ENCODE measurements at regions not wholly inside any gene's neighbourhood (a gene's known extent, or its start where the extent isn't known, plus 50 kb on each side); places are given as distances from the start of the nearest gene placed in this dataset.

- H3K27me3 ChIP-seq (replicated peaks in 2 of 5; ENCODE audit: control insufficient read depth in 4 of 5, insufficient read depth in 5 of 5, low read length in 4 of 5), result no peaks in the 10 kb centered on the region
- peak in 2 of 3 donors; percentile 42 to 52 for DNase-seq
- CTCF ChIA-PET, result interaction anchor here (1.0 to 1.2 kb wide), 3 partner anchors 11 to 85 kb away, joined by 3 read pairs; no protein-coding TSS in a partner anchor
- POLR2A ChIA-PET, result no interaction called here
- no peaks in the 10 kb centered on the region for H3K36me3 ChIP-seq (ENCODE audit: control insufficient read depth in 4 of 4, insufficient read depth in 4 of 4, low read length in 3 of 4)
- H3K4me3 ChIP-seq (ENCODE audit: control insufficient read depth in 1 of 7, extremely low read depth in 1 of 7, insufficient read depth in 4 of 7, low read depth in 2 of 7, low read length in 6 of 7), result no peak overlapping the region
- H3K27ac ChIP-seq (ENCODE audit: insufficient read depth in 1 of 2, low read depth in 1 of 2, low read length in 2 of 2, poor library complexity in 1 of 2, severe bottlenecking in 2 of 2), result no peak overlapping the region
- H3K4me1 ChIP-seq (ENCODE audit: control extremely low read depth in 1 of 4, control insufficient read depth in 4 of 4, insufficient read depth in 4 of 4, low read length in 3 of 4), result peaks cover 0 to 12% (median 5%) of the 10 kb centered on the region in 4 experiments
- H3K9me3 ChIP-seq (ENCODE audit: control extremely low read depth in 1 of 5, control insufficient read depth in 4 of 5, insufficient read depth in 2 of 5, low read depth in 1 of 5, low read length in 4 of 5), result peaks cover 0 to 3% (median 0%) of the 10 kb centered on the region in 5 experiments
These were observed 65.8 kb upstream of the LEKR1 start for GRCh38 chr3:156760333-156760732.

GRCh38 chr3:156761007-156761406, 65.1 kb upstream of the LEKR1 start:
- Histone ChIP-seq H3K27ac (ENCODE audit: insufficient read depth in 1 of 2, low read depth in 1 of 2, low read length in 2 of 2, poor library complexity in 1 of 2, severe bottlenecking in 2 of 2) (no peak overlapping the region), H3K9me3 (ENCODE audit: control extremely low read depth in 1 of 5, control insufficient read depth in 4 of 5, insufficient read depth in 2 of 5, low read depth in 1 of 5, low read length in 4 of 5) (peaks cover 0 to 3% (median 0%) of the 10 kb centered on the region in 5 experiments), H3K27me3 (replicated peaks in 2 of 5; ENCODE audit: control insufficient read depth in 4 of 5, insufficient read depth in 5 of 5, low read length in 4 of 5) (no peaks in the 10 kb centered on the region), H3K4me1 (ENCODE audit: control extremely low read depth in 1 of 4, control insufficient read depth in 4 of 4, insufficient read depth in 4 of 4, low read length in 3 of 4) (peaks cover 0 to 12% (median 5%) of the 10 kb centered on the region in 4 experiments), H3K36me3 (ENCODE audit: control insufficient read depth in 4 of 4, insufficient read depth in 4 of 4, low read length in 3 of 4) (no peaks in the 10 kb centered on the region), H3K4me3 (ENCODE audit: control insufficient read depth in 1 of 7, extremely low read depth in 1 of 7, insufficient read depth in 4 of 7, low read depth in 2 of 7, low read length in 6 of 7) (no peak overlapping the region)
- DNase-seq, result no peak
- CTCF ChIA-PET, result interaction anchor here (1.0 to 1.2 kb wide), 4 partner anchors 10 to 85 kb away, joined by 3 read pairs; no protein-coding TSS in a partner anchor
- 85% methylated on average over 2 of the region's 2 CpGs for WGBS (ENCODE audit: insufficient coverage)
- POLR2A ChIA-PET, result no interaction called here

GRCh38 chr3:156761713-156762451, 64.3 kb upstream of the LEKR1 start:
- no peak for DNase-seq
- CTCF ChIA-PET, result interaction anchor here (1.0 to 1.2 kb wide), 5 partner anchors 10 to 86 kb away, joined by 3 to 4 read pairs (median 3); no protein-coding TSS in a partner anchor
- Histone ChIP-seq H3K27me3 (replicated peaks in 2 of 5; ENCODE audit: control insufficient read depth in 4 of 5, insufficient read depth in 5 of 5, low read length in 4 of 5) (no peaks in the 10 kb centered on the region), H3K36me3 (ENCODE audit: control insufficient read depth in 4 of 4, insufficient read depth in 4 of 4, low read length in 3 of 4) (no peaks in the 10 kb centered on the region), H3K9me3 (ENCODE audit: control extremely low read depth in 1 of 5, control insufficient read depth in 4 of 5, insufficient read depth in 2 of 5, low read depth in 1 of 5, low read length in 4 of 5) (peaks cover 0 to 3% (median 0%) of the 10 kb centered on the region in 5 experiments), H3K4me3 (ENCODE audit: control insufficient read depth in 1 of 7, extremely low read depth in 1 of 7, insufficient read depth in 4 of 7, low read depth in 2 of 7, low read length in 6 of 7) (no peak overlapping the region), H3K4me1 (ENCODE audit: control extremely low read depth in 1 of 4, control insufficient read depth in 4 of 4, insufficient read depth in 4 of 4, low read length in 3 of 4) (peaks cover 0 to 12% (median 5%) of the 10 kb centered on the region in 4 experiments), H3K27ac (ENCODE audit: insufficient read depth in 1 of 2, low read depth in 1 of 2, low read length in 2 of 2, poor library complexity in 1 of 2, severe bottlenecking in 2 of 2) (no peak overlapping the region)
- POLR2A ChIA-PET, result interaction anchor here (0.5 kb wide), 1 partner anchor 204 kb away, joined by 3 read pairs; no protein-coding TSS in a partner anchor
- WGBS (ENCODE audit: insufficient coverage), result 100% methylated on average over 3 of the region's 4 CpGs

GRCh38 chr3:156762631-156763185, 63.4 kb upstream of the LEKR1 start:
- Histone ChIP-seq H3K27me3 (replicated peaks in 2 of 5; ENCODE audit: control insufficient read depth in 4 of 5, insufficient read depth in 5 of 5, low read length in 4 of 5) (no peaks in the 10 kb centered on the region), H3K36me3 (ENCODE audit: control insufficient read depth in 4 of 4, insufficient read depth in 4 of 4, low read length in 3 of 4) (no peaks in the 10 kb centered on the region), H3K4me1 (ENCODE audit: control extremely low read depth in 1 of 4, control insufficient read depth in 4 of 4, insufficient read depth in 4 of 4, low read length in 3 of 4) (peaks cover 0 to 12% (median 5%) of the 10 kb centered on the region in 4 experiments), H3K4me3 (ENCODE audit: control insufficient read depth in 1 of 7, extremely low read depth in 1 of 7, insufficient read depth in 4 of 7, low read depth in 2 of 7, low read length in 6 of 7) (no peak overlapping the region), H3K9me3 (ENCODE audit: control extremely low read depth in 1 of 5, control insufficient read depth in 4 of 5, insufficient read depth in 2 of 5, low read depth in 1 of 5, low read length in 4 of 5) (no peaks in the 10 kb centered on the region), H3K27ac (ENCODE audit: insufficient read depth in 1 of 2, low read depth in 1 of 2, low read length in 2 of 2, poor library complexity in 1 of 2, severe bottlenecking in 2 of 2) (no peak overlapping the region)
- CTCF ChIA-PET, result interaction anchor here (0.7 to 1.2 kb wide), 3 partner anchors 11 to 319 kb away, joined by 3 to 4 read pairs (median 3); no protein-coding TSS in a partner anchor
- WGBS (ENCODE audit: insufficient coverage), result no CpG with 5 or more reads among the region's 4 CpGs
- POLR2A ChIA-PET, result no interaction called here
- DNase-seq, result no peak

- ChIA-PET POLR2A (no interaction called here), CTCF (interaction anchor here (0.7 kb wide), 1 partner anchor 319 kb away, joined by 3 read pairs; no protein-coding TSS in a partner anchor)
- Histone ChIP-seq H3K4me3 (ENCODE audit: control insufficient read depth in 1 of 7, extremely low read depth in 1 of 7, insufficient read depth in 4 of 7, low read depth in 2 of 7, low read length in 6 of 7) (no peak overlapping the region), H3K27ac (ENCODE audit: insufficient read depth in 1 of 2, low read depth in 1 of 2, low read length in 2 of 2, poor library complexity in 1 of 2, severe bottlenecking in 2 of 2) (no peak overlapping the region), H3K4me1 (ENCODE audit: control extremely low read depth in 1 of 4, control insufficient read depth in 4 of 4, insufficient read depth in 4 of 4, low read length in 3 of 4) (peaks cover 0 to 12% (median 5%) of the 10 kb centered on the region in 4 experiments), H3K9me3 (ENCODE audit: control extremely low read depth in 1 of 5, control insufficient read depth in 4 of 5, insufficient read depth in 2 of 5, low read depth in 1 of 5, low read length in 4 of 5) (no peaks in the 10 kb centered on the region), H3K27me3 (replicated peaks in 2 of 5; ENCODE audit: control insufficient read depth in 4 of 5, insufficient read depth in 5 of 5, low read length in 4 of 5) (no peaks in the 10 kb centered on the region), H3K36me3 (ENCODE audit: control insufficient read depth in 4 of 4, insufficient read depth in 4 of 4, low read length in 3 of 4) (no peaks in the 10 kb centered on the region)
- 83% methylated on average over 1 of the region's 2 CpGs for WGBS (ENCODE audit: insufficient coverage)
- DNase-seq, result no peak
These were observed 62.8 kb upstream of the LEKR1 start for GRCh38 chr3:156763386-156763785.

GRCh38 chr3:156763931-156764720, 62.0 kb upstream of the LEKR1 start:
- Histone ChIP-seq H3K27me3 (replicated peaks in 2 of 5; ENCODE audit: control insufficient read depth in 4 of 5, insufficient read depth in 5 of 5, low read length in 4 of 5) (no peaks in the 10 kb centered on the region), H3K27ac (ENCODE audit: insufficient read depth in 1 of 2, low read depth in 1 of 2, low read length in 2 of 2, poor library complexity in 1 of 2, severe bottlenecking in 2 of 2) (no peak overlapping the region), H3K4me1 (ENCODE audit: control extremely low read depth in 1 of 4, control insufficient read depth in 4 of 4, insufficient read depth in 4 of 4, low read length in 3 of 4) (peaks cover 0 to 12% (median 5%) of the 10 kb centered on the region in 4 experiments), H3K36me3 (ENCODE audit: control insufficient read depth in 4 of 4, insufficient read depth in 4 of 4, low read length in 3 of 4) (no peaks in the 10 kb centered on the region), H3K4me3 (ENCODE audit: control insufficient read depth in 1 of 7, extremely low read depth in 1 of 7, insufficient read depth in 4 of 7, low read depth in 2 of 7, low read length in 6 of 7) (no peak overlapping the region), H3K9me3 (ENCODE audit: control extremely low read depth in 1 of 5, control insufficient read depth in 4 of 5, insufficient read depth in 2 of 5, low read depth in 1 of 5, low read length in 4 of 5) (no peaks in the 10 kb centered on the region)
- ChIA-PET POLR2A (no interaction called here), CTCF (no interaction called here)
- DNase-seq, result no peak
- 99% methylated on average over 9 of the region's 12 CpGs for WGBS (ENCODE audit: insufficient coverage)
